Loucy (cell line): ENCODE measurements at regions not wholly inside any gene's neighbourhood (a gene's known extent, or its start where the extent isn't known, plus 50 kb on each side); places are given as distances from the start of the nearest gene placed in this dataset.

Source experiments
- H2AFZ ChIP-seq: fragments of 200-600 bp; sonication (generic); 2 replicates; pipeline ENCODE4 v1.6.0; 2016; ENCODE audit warnings: antibody characterized with exemption, mild to moderate bottlenecking, low read length, moderate library complexity
- H3F3A ChIP-seq: fragments of 200-600 bp; 2 replicates; pipeline ENCODE4 v1.6.0; 2016; ENCODE audit warnings: antibody characterized with exemption, low read depth, mild to moderate bottlenecking
- H3K27me3 ChIP-seq: fragments of 200-600 bp; sonication (generic); 2 replicates; pipeline ENCODE4 v1.6.1; 2014; ENCODE audit warnings: low read length, mild to moderate bottlenecking; ENCODE audit not compliant: insufficient read depth, poor library complexity, severe bottlenecking
- H3K36me3 ChIP-seq: fragments of 200-600 bp; sonication (generic); 2 replicates; pipeline ENCODE4 v1.6.1; 2016; ENCODE audit warnings: low read length; ENCODE audit not compliant: insufficient read depth
- H3K4me1 ChIP-seq: fragments of 200-600 bp; sonication (generic); 2 replicates; pipeline ENCODE4 v1.5.1; 2014; ENCODE audit warnings: low read length, mild to moderate bottlenecking; ENCODE audit not compliant: insufficient read depth, poor library complexity, severe bottlenecking
- H3K4me2 ChIP-seq: fragments of 200-600 bp; sonication (generic); 2 replicates; pipeline ENCODE4 v1.6.0; 2014; ENCODE audit warnings: antibody characterized with exemption, low read length, low read depth, mild to moderate bottlenecking; ENCODE audit not compliant: poor library complexity, severe bottlenecking
- H3K4me3 ChIP-seq: fragments of 200-600 bp; sonication (generic); 2 replicates; pipeline ENCODE4 v1.5.1; 2014; ENCODE audit warnings: low read length, mild to moderate bottlenecking, mixed read lengths; ENCODE audit not compliant: poor library complexity, severe bottlenecking
- H3K79me2 ChIP-seq: fragments of 200-600 bp; sonication (generic); 2 replicates; pipeline ENCODE4 v1.6.1; 2014; ENCODE audit warnings: low read length; ENCODE audit not compliant: insufficient read depth
- H3K9ac ChIP-seq: fragments of 200-600 bp; sonication (generic); 2 replicates; pipeline ENCODE4 v1.6.0; 2014; ENCODE audit warnings: mild to moderate bottlenecking, low read depth, low read length, moderate library complexity; ENCODE audit not compliant: poor library complexity, severe bottlenecking
- H3K9me2 ChIP-seq: fragments of 200-600 bp; sonication (generic); replicated peaks from 2 replicates; pipeline ENCODE4 v1.6.1; 2016; ENCODE audit warnings: low read depth, low read length, mixed read lengths
- H3K9me3 ChIP-seq: fragments of 200-600 bp; sonication (generic); 2 replicates; pipeline ENCODE4 v1.6.1; 2014; ENCODE audit warnings: mild to moderate bottlenecking, antibody characterized with exemption, low read length, low read depth; ENCODE audit not compliant: insufficient read depth
- H4K20me1 ChIP-seq: fragments of 200-600 bp; sonication (generic); 2 replicates; pipeline ENCODE4 v1.6.0; 2014; ENCODE audit warnings: antibody characterized with exemption, low read length, mild to moderate bottlenecking; ENCODE audit not compliant: insufficient read depth, poor library complexity, severe bottlenecking
- CTCF ChIP-seq: fragments of 200-600 bp; sonication (generic); conservative IDR thresholded peaks from 2 replicates; pipeline ENCODE4 v1.5.1; 2014; ENCODE audit warnings: mild to moderate bottlenecking, antibody characterized with exemption, low read length
- EZH2phosphoT487 ChIP-seq: fragments of 200-600 bp; IDR thresholded peaks from 2 replicates; pipeline ENCODE4 v1.6.1; 2018; ENCODE audit warnings: antibody characterized with exemption, mild to moderate bottlenecking, moderate library complexity, borderline replicate concordance

DNA sequence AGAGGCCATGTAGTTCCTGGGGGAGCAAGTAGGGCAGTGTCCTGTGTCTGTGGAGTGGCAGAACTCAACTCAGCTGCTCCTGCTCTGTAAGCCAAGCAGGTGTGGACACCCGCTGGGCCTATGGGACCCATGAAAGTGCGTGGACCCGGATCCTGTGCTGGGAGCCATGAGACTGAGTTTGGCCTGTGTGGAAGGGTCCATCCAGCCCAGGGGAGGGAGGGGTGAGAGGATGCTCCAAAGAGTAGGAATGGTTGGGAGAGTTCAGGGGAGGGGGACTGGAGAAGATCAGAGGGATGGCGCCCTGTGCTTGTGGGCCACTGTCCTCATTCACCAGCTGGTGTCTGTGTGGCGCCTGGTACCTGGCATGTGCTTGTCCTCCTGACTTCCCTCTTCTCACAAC lies 226.4 kb upstream of the HS6ST1 start:
- Histone ChIP-seq H3K9me2 (no peaks in the 10 kb centered on the region), H3K27me3 (no peaks in the 10 kb centered on the region), H2AFZ (no peak overlapping the region), H3F3A (no peaks in the 10 kb centered on the region), H3K4me2 (no peak overlapping the region), H3K79me2 (no peaks in the 10 kb centered on the region), H3K9ac (no peak overlapping the region), H4K20me1 (no peaks in the 10 kb centered on the region), H3K9me3 (no peaks in the 10 kb centered on the region), H3K4me3 (no peak overlapping the region), H3K36me3 (no peaks in the 10 kb centered on the region), H3K4me1 (no peaks in the 10 kb centered on the region)
- TF ChIP-seq EZH2phosphoT487 (no peak), CTCF (no peak)

DNA sequence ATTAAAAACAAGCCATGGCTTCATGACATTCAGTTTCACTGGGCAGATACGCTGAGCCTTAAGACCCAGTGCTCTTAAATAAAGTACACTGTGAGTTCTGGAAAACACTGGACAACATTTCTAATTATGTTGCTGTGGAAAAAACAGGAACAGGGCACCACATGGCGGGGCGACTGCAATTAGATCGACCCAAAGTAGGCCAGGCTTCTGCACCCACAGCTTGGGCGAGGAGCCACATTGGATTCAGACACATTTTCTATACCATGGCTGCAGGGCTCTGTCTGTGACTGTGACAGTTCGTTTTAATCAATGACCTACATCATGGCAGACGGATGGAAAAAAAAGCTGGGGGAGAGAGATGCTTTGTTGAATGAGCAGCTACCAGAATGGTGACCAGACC lies 227.2 kb upstream of the HS6ST1 start:
- Histone ChIP-seq H3K9ac (no peak overlapping the region), H3K9me3 (no peaks in the 10 kb centered on the region), H3K4me3 (no peak overlapping the region), H3K79me2 (no peaks in the 10 kb centered on the region), H3K4me1 (no peaks in the 10 kb centered on the region), H3K4me2 (no peak overlapping the region), H3K27me3 (no peaks in the 10 kb centered on the region), H3K36me3 (no peaks in the 10 kb centered on the region), H2AFZ (no peak overlapping the region), H3F3A (no peaks in the 10 kb centered on the region), H3K9me2 (no peaks in the 10 kb centered on the region), H4K20me1 (no peaks in the 10 kb centered on the region)
- TF ChIP-seq EZH2phosphoT487 (no peak), CTCF (no peak)

GRCh38 chr2:128547667-128548066 lies 229.0 kb upstream of the HS6ST1 start:
- no peaks in the 10 kb centered on the region for H3F3A ChIP-seq
- no peaks in the 10 kb centered on the region for H3K9me3 ChIP-seq
- H3K4me3 ChIP-seq, result no peak overlapping the region
- TF ChIP-seq EZH2phosphoT487 (no peak), CTCF (no peak)
- no peaks in the 10 kb centered on the region for H3K79me2 ChIP-seq
- no peaks in the 10 kb centered on the region for H3K36me3 ChIP-seq
- H2AFZ ChIP-seq, result no peak overlapping the region
- H3K9me2 ChIP-seq, result no peaks in the 10 kb centered on the region
- no peaks in the 10 kb centered on the region for H4K20me1 ChIP-seq
- no peak overlapping the region for H3K4me2 ChIP-seq
- H3K27me3 ChIP-seq, result no peaks in the 10 kb centered on the region
- no peak overlapping the region for H3K9ac ChIP-seq
- peaks cover 6% of the 10 kb centered on the region for H3K4me1 ChIP-seq
